Liver (tissue), 8 donors: ENCODE measurements at regions not wholly inside any gene's neighbourhood (a gene's known extent, or its start where the extent isn't known, plus 50 kb on each side); places are given as distances from the start of the nearest gene placed in this dataset.

Source experiments
- DNase-seq: peaks from one replicate; pipeline ENCODE4 v3.0.0-alpha.2; 2017; ENCODE audit warnings: low spot score
- H3K27ac ChIP-seq, 2 donors: one replicate each; pipeline ENCODE4 v1.7.0; 2013; ENCODE audit warnings: inconsistent platforms in 2 of 2, low read length in 2 of 2, control low read depth in 1 of 2, low read depth in 1 of 2, mild to moderate bottlenecking in 1 of 2
- H3K27me3 ChIP-seq, 4 donors: one replicate each; pipeline versions ENCODE4 v1.6.1 to v1.7.0; 2013; ENCODE audit warnings: low read length in 3 of 4, inconsistent platforms in 1 of 4, mild to moderate bottlenecking in 1 of 4, moderate library complexity in 1 of 4; ENCODE audit not compliant: control insufficient read depth in 4 of 4, insufficient read depth in 4 of 4
- H3K36me3 ChIP-seq, 4 donors: one replicate each; pipeline versions ENCODE4 v1.6.1 to v1.7.0; 2013; ENCODE audit warnings: low read length in 3 of 4, mild to moderate bottlenecking in 3 of 4, low read depth in 1 of 4, moderate library complexity in 1 of 4; ENCODE audit not compliant: control insufficient read depth in 4 of 4, insufficient read depth in 3 of 4
- H3K4me1 ChIP-seq, 4 donors: one replicate each; pipeline versions ENCODE4 v1.6.1 to v1.7.0; 2013; ENCODE audit warnings: low read length in 3 of 4, mild to moderate bottlenecking in 3 of 4, moderate library complexity in 1 of 4; ENCODE audit not compliant: control insufficient read depth in 4 of 4, insufficient read depth in 4 of 4
- H3K4me3 ChIP-seq, 3 donors: one replicate each; pipeline versions ENCODE4 v1.6.1 to v1.7.0; 2013; ENCODE audit warnings: low read length in 3 of 3, control low read depth in 1 of 3, low read depth in 1 of 3, mild to moderate bottlenecking in 1 of 3
- H3K9ac ChIP-seq, 2 donors: one replicate each; pipeline ENCODE4 v1.7.0; 2013; ENCODE audit warnings: low read length in 2 of 2, mild to moderate bottlenecking in 2 of 2, moderate library complexity in 2 of 2, control low read depth in 1 of 2, low read depth in 1 of 2
- H3K9me3 ChIP-seq, 4 donors: one replicate each; pipeline versions ENCODE4 v1.6.1 to v1.7.0; 2013; ENCODE audit warnings: low read length in 3 of 4; ENCODE audit not compliant: control insufficient read depth in 4 of 4
- CTCF ChIP-seq: fragments of 150-350 bp; IDR thresholded peaks from 2 replicates; pipeline ENCODE4 v1.5.1; 2017; ENCODE audit warnings: improper control_type of control experiment, low read depth, low read length; ENCODE audit not compliant: missing input control
- EGR1 ChIP-seq, 2 donors: IDR thresholded peaks; 2 replicates each; pipeline ENCODE4 v1.6.1; 2016 to 2018; ENCODE audit warnings: antibody characterized with exemption in 2 of 2, low read depth in 2 of 2
- FOXA1 ChIP-seq: IDR thresholded peaks from 2 replicates; pipeline ENCODE4 v1.6.1; 2016; ENCODE audit warnings: antibody characterized with exemption
- GABPA ChIP-seq, 2 donors: IDR thresholded peaks in 1 of 2; conservative IDR thresholded peaks in 1 of 2; 2 replicates each; pipeline ENCODE4 v1.6.1; 2016; ENCODE audit warnings: antibody characterized with exemption in 2 of 2, mild to moderate bottlenecking in 1 of 2, moderate library complexity in 1 of 2
- HNF4A ChIP-seq, 2 donors: conservative IDR thresholded peaks; 2 replicates each; pipeline ENCODE4 v1.6.1; 2016; ENCODE audit warnings: antibody characterized with exemption in 2 of 2, mild to moderate bottlenecking in 2 of 2
- HNF4G ChIP-seq: IDR thresholded peaks from 2 replicates; pipeline ENCODE4 v1.6.1; 2016; ENCODE audit warnings: antibody characterized with exemption
- RAD21 ChIP-seq, 2 donors: IDR thresholded peaks; 2 replicates each; pipeline ENCODE4 v1.6.1; 2016; ENCODE audit warnings: antibody characterized with exemption in 2 of 2, mild to moderate bottlenecking in 2 of 2
- RXRA ChIP-seq, 2 donors: IDR thresholded peaks; 2 replicates each; pipeline ENCODE4 v1.6.1; 2017 to 2018; ENCODE audit warnings: antibody characterized with exemption in 2 of 2, mild to moderate bottlenecking in 1 of 2
- SP1 ChIP-seq: IDR thresholded peaks from 2 replicates; pipeline ENCODE4 v1.6.1; 2018; ENCODE audit warnings: antibody characterized with exemption, mild to moderate bottlenecking
- YY1 ChIP-seq: IDR thresholded peaks from 2 replicates; pipeline ENCODE4 v1.6.1; 2016; ENCODE audit warnings: antibody characterized with exemption, mild to moderate bottlenecking
- WGBS: extraction: QIAGEN DNeasy Blood & Tissue Kit; methylation state at CpG from one replicate; pipeline ENCODE4 v1.1.7; 2013; 5-methylcytosine and 5-hydroxymethylcytosine counted together
- TF ChIP-seq, protein P1 (sequence below): IDR thresholded peaks from 2 replicates; pipeline ENCODE4 v1.6.1; 2016; ENCODE audit warnings: antibody characterized with exemption
- TF ChIP-seq, protein P2 (sequence below): IDR thresholded peaks from 2 replicates; pipeline ENCODE4 v1.6.1; 2016; ENCODE audit warnings: antibody characterized with exemption
- donor health status: healthy.
- donor health status: healthy.
- donor health status: healthy.
- donor health status: healthy.
- donor health status: healthy.

GRCh38 chr5:157951673-157952373 is 92.9 kb upstream of the CLINT1 start:
- H3K4me1 ChIP-seq: peaks cover 0 to 9% (median 3%) of the 10 kb centered on the region in 4 donors
- TF ChIP-seq EGR1 (IDR thresholded peaks at IDR 0.05; ENCODE audit: low read depth in 2 of 2) (no peak), SP1 (no peak), HNF4G (no peak), GABPA (IDR thresholded peaks at IDR 0.05 in 1 of 2, conservative IDR thresholded peaks at IDR 0.05 in 1 of 2) (no peak), FOXA1 (no peak), CTCF (no peak)
- TF ChIP-seq, protein P1, sequence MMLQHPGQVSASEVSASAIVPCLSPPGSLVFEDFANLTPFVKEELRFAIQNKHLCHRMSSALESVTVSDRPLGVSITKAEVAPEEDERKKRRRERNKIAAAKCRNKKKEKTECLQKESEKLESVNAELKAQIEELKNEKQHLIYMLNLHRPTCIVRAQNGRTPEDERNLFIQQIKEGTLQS: no peak
- H3K9me3 ChIP-seq: no peaks in the 10 kb centered on the region
- H3K27me3 ChIP-seq: no peaks in the 10 kb centered on the region
- no peak overlapping the region for H3K9ac ChIP-seq
- no peak overlapping the region for H3K27ac ChIP-seq
- DNase-seq: no peak
- no peak overlapping the region for H3K4me3 ChIP-seq
- no peaks in the 10 kb centered on the region for H3K36me3 ChIP-seq
- WGBS: 60% methylated on average over 4 of the region's 4 CpGs

GRCh38 chr5:157949520-157949919 is 90.6 kb upstream of the CLINT1 start:
- H3K4me1 ChIP-seq: peaks cover 0 to 9% (median 3%) of the 10 kb centered on the region in 4 donors
- DNase-seq: no peak
- no peak overlapping the region for H3K27ac ChIP-seq
- 97% methylated on average over 1 of the region's 1 CpG for WGBS
- H3K4me3 ChIP-seq: no peak overlapping the region
- H3K9me3 ChIP-seq: no peaks in the 10 kb centered on the region
- H3K9ac ChIP-seq: no peak overlapping the region
- no peaks in the 10 kb centered on the region for H3K27me3 ChIP-seq
- H3K36me3 ChIP-seq: no peaks in the 10 kb centered on the region
- TF ChIP-seq HNF4A (conservative IDR thresholded peaks at IDR 0.05): peak; percentile 33 to 40
- no peak for TF ChIP-seq SP1

GRCh38 chr5:157948738-157949410 is 89.9 kb upstream of the CLINT1 start:
- Histone ChIP-seq H3K9ac (no peak overlapping the region), H3K9me3 (no peaks in the 10 kb centered on the region), H3K36me3 (no peaks in the 10 kb centered on the region), H3K4me3 (no peak overlapping the region), H3K27me3 (no peaks in the 10 kb centered on the region), H3K27ac (no peak overlapping the region), H3K4me1 (peaks cover 0 to 9% (median 3%) of the 10 kb centered on the region in 4 donors)
- WGBS: 11% methylated on average over 11 of the region's 11 CpGs
- DNase-seq: peak; percentile 79
- peak; percentile 93 to 97 for TF ChIP-seq RAD21 (IDR thresholded peaks at IDR 0.05)
- TF ChIP-seq HNF4A (conservative IDR thresholded peaks at IDR 0.05): peak; percentile 18 to 38
- TF ChIP-seq CTCF: peak; percentile 90
- peak in 1 of 2 donors; percentile 40 for TF ChIP-seq RXRA (IDR thresholded peaks at IDR 0.05)
- peak; percentile 37 for TF ChIP-seq HNF4G
- TF ChIP-seq, protein P2, sequence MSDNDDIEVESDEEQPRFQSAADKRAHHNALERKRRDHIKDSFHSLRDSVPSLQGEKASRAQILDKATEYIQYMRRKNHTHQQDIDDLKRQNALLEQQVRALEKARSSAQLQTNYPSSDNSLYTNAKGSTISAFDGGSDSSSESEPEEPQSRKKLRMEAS: peak; percentile 25
- TF ChIP-seq, protein P1: no peak
- TF ChIP-seq YY1: peak; percentile 31
- TF ChIP-seq FOXA1: peak; percentile 31
- no peak for TF ChIP-seq GABPA (IDR thresholded peaks at IDR 0.05 in 1 of 2, conservative IDR thresholded peaks at IDR 0.05 in 1 of 2)
